Glomerular visceral epithelial cell (primary cell): ENCODE measurements at regions not wholly inside any gene's neighbourhood (a gene's known extent, or its start where the extent isn't known, plus 50 kb on each side); places are given as distances from the start of the nearest gene placed in this dataset.

ENCODE experiments used
- DNase-seq: peaks from one replicate; pipeline ENCODE4 v3.0.0-alpha.2; 2016; ENCODE audit errors: extremely low spot score

GRCh38 chr3:106683953-106684620 lies 693.2 kb upstream of the CCDC54 start:
- DNase-seq: no peak

- DNase-seq: no peak
Measured at GRCh38 chr3:106685745-106686144, 691.5 kb upstream of the CCDC54 start.

- DNase-seq: no peak
Measured at GRCh38 chr3:106687905-106688304, 689.3 kb upstream of the CCDC54 start.

- DNase-seq: peak; percentile 53
Measured at GRCh38 chr3:106688464-106688863, 688.8 kb upstream of the CCDC54 start.

GRCh38 chr3:106691476-106691875 lies 685.8 kb upstream of the CCDC54 start:
- DNase-seq: no peak

GRCh38 chr3:106692624-106693023 lies 684.6 kb upstream of the CCDC54 start:
- no peak for DNase-seq

- no peak for DNase-seq
Measured at GRCh38 chr3:106699122-106699521, 678.1 kb upstream of the CCDC54 start.

GRCh38 chr3:106700981-106701380 lies 676.3 kb upstream of the CCDC54 start:
- no peak for DNase-seq

GRCh38 chr3:106703524-106703923 lies 673.7 kb upstream of the CCDC54 start:
- no peak for DNase-seq

GRCh38 chr3:106707347-106707746 lies 669.9 kb upstream of the CCDC54 start:
- no peak for DNase-seq

- DNase-seq: peak; percentile 16
Measured at GRCh38 chr3:106710596-106710995, 666.6 kb upstream of the CCDC54 start.

GRCh38 chr3:106711650-106712049 lies 665.6 kb upstream of the CCDC54 start:
- peak; percentile 67 for DNase-seq

GRCh38 chr3:106714400-106714799 lies 662.8 kb upstream of the CCDC54 start:
- no peak for DNase-seq

- DNase-seq: no peak
Measured at GRCh38 chr3:106715286-106715685, 662.0 kb upstream of the CCDC54 start.

- DNase-seq: no peak
Measured at GRCh38 chr3:106717178-106717780, 660.0 kb upstream of the CCDC54 start.

GRCh38 chr3:106719077-106719476 lies 658.2 kb upstream of the CCDC54 start:
- no peak for DNase-seq

- no peak for DNase-seq
Measured at GRCh38 chr3:106719583-106719982, 657.7 kb upstream of the CCDC54 start.

GRCh38 chr3:106720510-106720909 lies 656.7 kb upstream of the CCDC54 start:
- no peak for DNase-seq

- no peak for DNase-seq
Measured at GRCh38 chr3:106725566-106725965, 651.7 kb upstream of the CCDC54 start.

GRCh38 chr3:106728315-106729098 lies 648.7 kb upstream of the CCDC54 start:
- peak; percentile 96 for DNase-seq

- peak; percentile 12 for DNase-seq
Measured at GRCh38 chr3:106729481-106729880, 647.8 kb upstream of the CCDC54 start.

GRCh38 chr3:106731230-106731629 lies 646.0 kb upstream of the CCDC54 start:
- DNase-seq: no peak

- DNase-seq: no peak
Measured at GRCh38 chr3:106734712-106735111, 642.5 kb upstream of the CCDC54 start.
